ENCODE measurements at regions not wholly inside any gene's neighbourhood (a gene's known extent, or its start where the extent isn't known, plus 50 kb on each side); places are given as distances from the start of the nearest gene placed in this dataset.

DNA sequence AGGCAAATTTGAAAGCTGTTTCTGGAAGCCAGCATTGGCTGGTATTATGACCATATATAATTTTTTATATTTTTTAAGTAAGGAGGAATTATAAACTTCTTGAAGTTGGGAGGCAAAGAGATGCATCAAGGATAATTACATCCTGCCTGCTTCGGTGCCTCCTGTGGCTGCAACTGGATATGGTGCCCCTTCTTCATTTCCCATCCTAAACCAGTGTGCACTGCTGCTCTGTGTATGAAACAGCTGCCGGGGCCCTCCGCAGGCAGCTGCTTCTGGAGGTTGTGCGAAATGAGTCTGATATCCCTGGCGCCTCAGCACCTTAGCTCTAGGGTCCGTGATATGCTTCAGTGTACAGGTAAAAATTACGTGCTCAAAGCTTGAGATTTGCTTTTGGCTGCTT, 304.2 kb downstream of the ENC1 start:
- ChIA-PET POLR2A (ENCODE audit: unreplicated experiment) (no interaction called here), CTCF (no interaction called here)
- no peak overlapping the region for H3K27ac ChIP-seq (ENCODE audit: low read length)
- H3K4me3 ChIP-seq (ENCODE audit: low read length) = no peak overlapping the region
- no peaks in the 10 kb centered on the region for H3K27me3 ChIP-seq (ENCODE audit: low read length)
- no peak for TF ChIP-seq EZH2 (IDR thresholded peaks at IDR 0.05; ENCODE audit: low read length, unreplicated experiment)
- TF ChIP-seq, protein P1, sequence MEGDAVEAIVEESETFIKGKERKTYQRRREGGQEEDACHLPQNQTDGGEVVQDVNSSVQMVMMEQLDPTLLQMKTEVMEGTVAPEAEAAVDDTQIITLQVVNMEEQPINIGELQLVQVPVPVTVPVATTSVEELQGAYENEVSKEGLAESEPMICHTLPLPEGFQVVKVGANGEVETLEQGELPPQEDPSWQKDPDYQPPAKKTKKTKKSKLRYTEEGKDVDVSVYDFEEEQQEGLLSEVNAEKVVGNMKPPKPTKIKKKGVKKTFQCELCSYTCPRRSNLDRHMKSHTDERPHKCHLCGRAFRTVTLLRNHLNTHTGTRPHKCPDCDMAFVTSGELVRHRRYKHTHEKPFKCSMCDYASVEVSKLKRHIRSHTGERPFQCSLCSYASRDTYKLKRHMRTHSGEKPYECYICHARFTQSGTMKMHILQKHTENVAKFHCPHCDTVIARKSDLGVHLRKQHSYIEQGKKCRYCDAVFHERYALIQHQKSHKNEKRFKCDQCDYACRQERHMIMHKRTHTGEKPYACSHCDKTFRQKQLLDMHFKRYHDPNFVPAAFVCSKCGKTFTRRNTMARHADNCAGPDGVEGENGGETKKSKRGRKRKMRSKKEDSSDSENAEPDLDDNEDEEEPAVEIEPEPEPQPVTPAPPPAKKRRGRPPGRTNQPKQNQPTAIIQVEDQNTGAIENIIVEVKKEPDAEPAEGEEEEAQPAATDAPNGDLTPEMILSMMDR (conservative IDR thresholded peaks at IDR 0.05; ENCODE audit: low read depth, low read length) = no peak; the same call in 1 of the 2 replicates
- TF ChIP-seq EZH2phosphoT487 (IDR thresholded peaks at IDR 0.05; ENCODE audit: borderline replicate concordance, low read length) = no peak
- H3K79me2 ChIP-seq (ENCODE audit: low read length) = no peaks in the 10 kb centered on the region
- intact Hi-C loops (cut with micrococcal nuclease) = no loop called here
- no peaks in the 10 kb centered on the region for H3K36me3 ChIP-seq (ENCODE audit: low read depth, low read length)
- no peaks in the 10 kb centered on the region for H3K9me3 ChIP-seq (ENCODE audit: low read length)
- DNase-seq = no peak
- no peak for ATAC-seq
- H4K20me1 ChIP-seq (ENCODE audit: low read length) = no peaks in the 10 kb centered on the region
- no peak overlapping the region for H3K4me2 ChIP-seq (ENCODE audit: low read length)
- no peaks in the 10 kb centered on the region for H3K9me2 ChIP-seq (replicated peaks; ENCODE audit: low read length)
- no peaks in the 10 kb centered on the region for H3F3A ChIP-seq (ENCODE audit: low read length, unreplicated experiment)
- H3K9ac ChIP-seq (ENCODE audit: low read length) = no peak overlapping the region
- no TSS peak for BruUV-seq (replicated peaks)
- H2AFZ ChIP-seq (ENCODE audit: low read length) = no peak overlapping the region
- H3K4me1 ChIP-seq (ENCODE audit: insufficient read depth, low read length) = no peaks in the 10 kb centered on the region

GRCh38 chr5:74334762-74335384, 305.7 kb downstream of the ENC1 start:
- BruUV-seq (replicated peaks) = no TSS peak
- intact Hi-C loops (cut with micrococcal nuclease) = no loop called here

More at GRCh38 chr5:74334762-74335384, 305.7 kb downstream of the ENC1 start:
- no peak overlapping the region for H3K4me3 ChIP-seq (ENCODE audit: low read length)
- H3K36me3 ChIP-seq (ENCODE audit: low read depth, low read length) = no peaks in the 10 kb centered on the region
- H3K9me2 ChIP-seq (replicated peaks; ENCODE audit: low read length) = no peaks in the 10 kb centered on the region
- no peaks in the 10 kb centered on the region for H3K79me2 ChIP-seq (ENCODE audit: low read length)
- H3K9ac ChIP-seq (ENCODE audit: low read length) = no peak overlapping the region
- no peaks in the 10 kb centered on the region for H3K27me3 ChIP-seq (ENCODE audit: low read length)
- H3K9me3 ChIP-seq (ENCODE audit: low read length) = no peaks in the 10 kb centered on the region
- CTCF ChIA-PET = no interaction called here
- TF ChIP-seq EZH2 (IDR thresholded peaks at IDR 0.05; ENCODE audit: low read length, unreplicated experiment) (no peak), EZH2phosphoT487 (IDR thresholded peaks at IDR 0.05; ENCODE audit: borderline replicate concordance, low read length) (no peak)
- TF ChIP-seq, protein P1 (conservative IDR thresholded peaks at IDR 0.05; ENCODE audit: low read depth, low read length) = no peak
- no peak for ATAC-seq
- no peaks in the 10 kb centered on the region for H4K20me1 ChIP-seq (ENCODE audit: low read length)
- no peaks in the 10 kb centered on the region for H3K4me1 ChIP-seq (ENCODE audit: insufficient read depth, low read length)
- H3K27ac ChIP-seq (ENCODE audit: low read length) = no peak overlapping the region
- no peak for DNase-seq
- no peaks in the 10 kb centered on the region for H3F3A ChIP-seq (ENCODE audit: low read length, unreplicated experiment)
- POLR2A ChIA-PET (ENCODE audit: unreplicated experiment) = no interaction called here
- no peak overlapping the region for H2AFZ ChIP-seq (ENCODE audit: low read length)
- H3K4me2 ChIP-seq (ENCODE audit: low read length) = no peak overlapping the region
